H9 (cell line): ENCODE measurements at regions not wholly inside any gene's neighbourhood (a gene's known extent, or its start where the extent isn't known, plus 50 kb on each side); places are given as distances from the start of the nearest gene placed in this dataset.

Source experiments
- DNase-seq: peaks from one replicate; pipeline ENCODE4 v3.0.0-alpha.2; 2017
- H2AFZ ChIP-seq: one replicate; pipeline ENCODE4 v1.6.1; 2013; ENCODE audit warnings: mild to moderate bottlenecking, low read length, control low read depth, moderate library complexity
- H2AK5ac ChIP-seq: 2 replicates; pipeline ENCODE4 v1.6.1; 2013; ENCODE audit warnings: low read length, control low read depth, mixed read lengths; ENCODE audit not compliant: insufficient read length
- H2BK120ac ChIP-seq: one replicate; pipeline ENCODE4 v1.6.1; 2013; ENCODE audit warnings: low read depth, mild to moderate bottlenecking, low read length, control low read depth, inconsistent platforms; ENCODE audit not compliant: poor library complexity, severe bottlenecking
- H2BK12ac ChIP-seq: 2 replicates; pipeline ENCODE4 v1.6.1; 2013; ENCODE audit warnings: low read length, control low read depth, mixed read lengths, low read depth; ENCODE audit not compliant: insufficient read length
- H2BK15ac ChIP-seq: 2 replicates; pipeline ENCODE4 v1.6.1; 2013; ENCODE audit warnings: low read depth, low read length, control low read depth
- H2BK20ac ChIP-seq: one replicate; pipeline ENCODE4 v1.6.1; 2013; ENCODE audit warnings: low read depth, mild to moderate bottlenecking, low read length, control low read depth, inconsistent platforms; ENCODE audit not compliant: poor library complexity, severe bottlenecking
- H2BK5ac ChIP-seq: 2 replicates; pipeline ENCODE4 v1.6.1; 2013; ENCODE audit warnings: low read length, control low read depth, mixed read lengths; ENCODE audit not compliant: insufficient read length
- H3K14ac ChIP-seq: 2 replicates; pipeline ENCODE4 v1.6.1; 2013; ENCODE audit warnings: low read length, control low read depth; ENCODE audit not compliant: insufficient read depth
- H3K18ac ChIP-seq: 2 replicates; pipeline ENCODE4 v1.6.1; 2013; ENCODE audit warnings: low read depth, mild to moderate bottlenecking, mixed read lengths, low read length, control low read depth; ENCODE audit not compliant: insufficient read length
- H3K23ac ChIP-seq: 2 replicates; pipeline ENCODE4 v1.6.1; 2013; ENCODE audit warnings: low read length, control low read depth, mixed read lengths, low read depth; ENCODE audit not compliant: insufficient read length
- H3K23me2 ChIP-seq: 2 replicates; pipeline ENCODE4 v1.6.1; 2013; ENCODE audit warnings: low read depth, mild to moderate bottlenecking, mixed read lengths, low read length, control low read depth; ENCODE audit not compliant: insufficient read length, poor library complexity, severe bottlenecking
- H3K27ac ChIP-seq: 2 replicates; pipeline ENCODE4 v1.5.1; 2013; ENCODE audit warnings: low read length, control low read depth, mixed read lengths, low read depth; ENCODE audit not compliant: insufficient read length
- H3K27me3 ChIP-seq: 2 replicates; pipeline ENCODE4 v1.6.1; 2013; ENCODE audit warnings: low read length, control low read depth, inconsistent platforms; ENCODE audit not compliant: insufficient read depth
- H3K4ac ChIP-seq: 2 replicates; pipeline ENCODE4 v1.6.1; 2013; ENCODE audit warnings: low read depth, mild to moderate bottlenecking, control low read depth, inconsistent platforms, low read length, moderate library complexity
- H3K4me1 ChIP-seq: 2 replicates; pipeline ENCODE4 v1.6.1; 2013; ENCODE audit warnings: low read length, control low read depth, inconsistent platforms; ENCODE audit not compliant: insufficient read depth
- H3K4me2 ChIP-seq: 2 replicates; pipeline ENCODE4 v1.6.1; 2013; ENCODE audit warnings: low read length, control low read depth, mixed read lengths; ENCODE audit not compliant: insufficient read length, insufficient read depth
- H3K56ac ChIP-seq: 2 replicates; pipeline ENCODE4 v1.6.1; 2013; ENCODE audit warnings: low read depth, mild to moderate bottlenecking, mixed read lengths, low read length, control low read depth; ENCODE audit not compliant: insufficient read length
- H3K79me1 ChIP-seq: 2 replicates; pipeline ENCODE4 v1.6.1; 2013; ENCODE audit warnings: low read depth, mild to moderate bottlenecking, moderate library complexity, low read length, control low read depth, inconsistent platforms; ENCODE audit not compliant: insufficient read depth, poor library complexity, severe bottlenecking
- H3K79me2 ChIP-seq: 2 replicates; pipeline ENCODE4 v1.6.1; 2013; ENCODE audit warnings: low read length, control low read depth, inconsistent platforms; ENCODE audit not compliant: insufficient read depth
- H3K9ac ChIP-seq: 2 replicates; pipeline ENCODE4 v1.6.1; 2013; ENCODE audit warnings: low read length, control low read depth, mixed read lengths; ENCODE audit not compliant: insufficient read length; ENCODE audit errors: extremely low read depth
- H3K9me3 ChIP-seq: one replicate; pipeline ENCODE4 v1.6.1; 2013; ENCODE audit warnings: low read depth, low read length, inconsistent platforms; ENCODE audit not compliant: control insufficient read depth
- H3T11ph ChIP-seq: one replicate; pipeline ENCODE4 v1.6.1; 2013; ENCODE audit warnings: mild to moderate bottlenecking, low read length, control low read depth, inconsistent platforms
- H4K20me1 ChIP-seq: one replicate; pipeline ENCODE4 v1.6.1; 2013; ENCODE audit not compliant: control insufficient read depth, insufficient read length, insufficient read depth
- H4K5ac ChIP-seq: 2 replicates; pipeline ENCODE4 v1.6.1; 2013; ENCODE audit warnings: low read depth, mild to moderate bottlenecking, mixed read lengths, low read length, control low read depth; ENCODE audit not compliant: insufficient read length
- H4K8ac ChIP-seq: replicated peaks from 2 replicates; pipeline ENCODE4 v1.6.1; 2013; ENCODE audit warnings: low read length, control low read depth, mixed read lengths, low read depth; ENCODE audit not compliant: insufficient read length
- H4K91ac ChIP-seq: 2 replicates; pipeline ENCODE4 v1.6.1; 2013; ENCODE audit warnings: low read depth, mild to moderate bottlenecking, moderate library complexity, mixed read lengths, low read length, control low read depth; ENCODE audit not compliant: insufficient read length
- H3K27ac Mint-ChIP-seq, 3 experiments: 2 replicates in 2 of 3; 3 replicates in 1 of 3; pipeline ENCODE4 v1.8.0; 2020 to 2021; ENCODE audit warnings: mixed read lengths in 3 of 3, mild to moderate bottlenecking in 1 of 3, moderate library complexity in 1 of 3
- H3K27me3 Mint-ChIP-seq: 2 replicates; pipeline ENCODE4 v1.8.0; 2021; ENCODE audit warnings: low read depth, mild to moderate bottlenecking, moderate library complexity, mixed read lengths
- H3K36me3 Mint-ChIP-seq, 3 experiments: 2 replicates in 2 of 3; 3 replicates in 1 of 3; pipeline ENCODE4 v1.8.0; 2020 to 2021; ENCODE audit warnings: low read depth in 3 of 3, mixed read lengths in 3 of 3; ENCODE audit not compliant: insufficient read depth in 1 of 3
- H3K4me1 Mint-ChIP-seq, 2 experiments: 2 replicates each; pipeline ENCODE4 v1.8.0; 2020; ENCODE audit warnings: mixed read lengths in 2 of 2
- H3K4me3 Mint-ChIP-seq, 2 experiments: 2 replicates in 1 of 2; 3 replicates in 1 of 2; pipeline ENCODE4 v1.8.0; 2020 to 2021; ENCODE audit warnings: mild to moderate bottlenecking in 2 of 2, mixed read lengths in 2 of 2, moderate library complexity in 1 of 2
- H3K9me3 Mint-ChIP-seq, 2 experiments: 2 replicates in 1 of 2; 3 replicates in 1 of 2; pipeline ENCODE4 v1.8.0; 2020; ENCODE audit warnings: mild to moderate bottlenecking in 2 of 2, mixed read lengths in 2 of 2, moderate library complexity in 1 of 2
- CTCF ChIP-seq: fragments of 200-600 bp; sonication (generic); conservative IDR thresholded peaks from 3 replicates; pipeline ENCODE4 v1.8.0; 2021; ENCODE audit warnings: antibody characterized with exemption, mild to moderate bottlenecking
- WGBS: extraction: QIAGEN DNeasy Blood & Tissue Kit; methylation state at CpG from one replicate; pipeline ENCODE4 v1.1.7; 2013; ENCODE audit warnings: missing lambda C conversion rate, low lambda C conversion rate, mixed read lengths; ENCODE audit not compliant: insufficient read length; ENCODE audit errors: extremely low coverage; 5-methylcytosine and 5-hydroxymethylcytosine counted together

GRCh38 chr15:62666046-62666445 is 376.5 kb upstream of the TPM1 start:
- H3K14ac ChIP-seq: no peak overlapping the region
- H2BK120ac ChIP-seq: no peak overlapping the region
- H3K4me1 ChIP-seq: no peaks in the 10 kb centered on the region; the same call in 1 of the 2 replicates
- no peaks in the 10 kb centered on the region for H3K9me3 ChIP-seq
- H2BK20ac ChIP-seq: no peak overlapping the region
- H2BK5ac ChIP-seq: no peak overlapping the region
- WGBS: no CpG with 5 or more reads among the region's 4 CpGs
- no peak overlapping the region for H4K91ac ChIP-seq
- H3K9me3 Mint-ChIP-seq: peaks cover 0 to 2% of the 10 kb centered on the region in 2 experiments; a peak in 1 of 5 replicates
- no peak for TF ChIP-seq CTCF
- no peaks in the 10 kb centered on the region for H3K79me1 ChIP-seq
- no peak overlapping the region for H3K9ac ChIP-seq
- no peak overlapping the region for H2AFZ ChIP-seq
- no peaks in the 10 kb centered on the region for H3K27me3 ChIP-seq
- H3T11ph ChIP-seq: no peak overlapping the region
- H3K27ac Mint-ChIP-seq: peak overlapping the region in 1 of 3 experiments; percentile 13; a peak in 3 of 7 replicates
- no peak overlapping the region for H3K18ac ChIP-seq
- H3K23ac ChIP-seq: no peak overlapping the region
- H4K20me1 ChIP-seq: no peaks in the 10 kb centered on the region
- no peak overlapping the region for H3K4ac ChIP-seq
- no peak overlapping the region for H3K4me3 Mint-ChIP-seq
- H4K5ac ChIP-seq: no peak overlapping the region
- H3K27me3 Mint-ChIP-seq: no peaks in the 10 kb centered on the region
- no peak overlapping the region for H3K56ac ChIP-seq
- DNase-seq: no peak
- no peak overlapping the region for H2BK15ac ChIP-seq
- H4K8ac ChIP-seq: no peak overlapping the region
- no peak overlapping the region for H3K27ac ChIP-seq
- H3K79me2 ChIP-seq: no peaks in the 10 kb centered on the region
- peaks cover 8% of the 10 kb centered on the region in 2 experiments for H3K4me1 Mint-ChIP-seq
- H3K23me2 ChIP-seq: no peaks in the 10 kb centered on the region
- H3K4me2 ChIP-seq: no peak overlapping the region
- H3K36me3 Mint-ChIP-seq: peaks cover 2 to 9% (median 2%) of the 10 kb centered on the region in 3 experiments; a peak in 5 of 7 replicates
- H2BK12ac ChIP-seq: no peak overlapping the region
- no peak overlapping the region for H2AK5ac ChIP-seq
